Erythroblast (primary cell): ENCODE measurements at regions not wholly inside any gene's neighbourhood (a gene's known extent, or its start where the extent isn't known, plus 50 kb on each side); places are given as distances from the start of the nearest gene placed in this dataset.

Source experiments
- DNase-seq, 2 experiments: peaks; one replicate each; lab custom pipeline; 2025; lab: John Stamatoyannopoulos, UW
- GATA1 ChIP-seq: IDR thresholded peaks from 2 replicates; pipeline ENCODE4 v1.6.1; 2011; ENCODE audit warnings: low read depth, mild to moderate bottlenecking, control low read depth, low read length, moderate library complexity
- POLR2A ChIP-seq: IDR thresholded peaks from 2 replicates; pipeline ENCODE4 v1.6.1; 2011; ENCODE audit warnings: mild to moderate bottlenecking, low read length

DNA sequence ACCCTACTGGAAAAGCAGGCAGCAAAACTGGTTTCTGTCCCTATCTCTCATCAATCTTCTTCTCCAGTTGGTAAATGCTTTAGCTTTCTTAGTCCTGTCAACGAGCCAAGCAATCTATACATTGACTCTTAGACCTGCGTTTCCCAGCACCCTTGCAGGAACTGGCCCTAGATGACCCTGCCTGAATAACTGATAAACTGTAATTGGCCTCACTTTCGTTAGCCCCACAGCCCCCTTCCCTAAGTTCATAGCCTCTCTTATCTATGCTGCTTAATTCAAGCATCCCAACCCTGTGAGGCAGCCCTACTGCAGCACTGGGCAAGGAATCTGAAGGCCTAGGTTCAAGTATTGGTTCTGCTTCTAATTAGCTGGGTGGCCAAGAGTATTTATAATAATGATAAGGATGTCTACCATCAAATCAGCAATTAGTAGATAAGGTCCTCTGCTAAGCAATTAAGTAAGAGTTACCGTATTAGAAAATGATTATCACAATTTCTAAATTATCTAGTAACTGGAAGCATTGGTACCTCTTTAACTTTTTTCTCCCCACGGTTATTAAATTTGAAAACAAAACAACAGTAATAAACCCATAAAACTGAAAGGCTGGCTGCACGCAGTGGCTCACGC lies 86.4 kb upstream of the RMDN2 start:
- no peak for DNase-seq
- TF ChIP-seq POLR2A (no peak), GATA1 (no peak)

DNA sequence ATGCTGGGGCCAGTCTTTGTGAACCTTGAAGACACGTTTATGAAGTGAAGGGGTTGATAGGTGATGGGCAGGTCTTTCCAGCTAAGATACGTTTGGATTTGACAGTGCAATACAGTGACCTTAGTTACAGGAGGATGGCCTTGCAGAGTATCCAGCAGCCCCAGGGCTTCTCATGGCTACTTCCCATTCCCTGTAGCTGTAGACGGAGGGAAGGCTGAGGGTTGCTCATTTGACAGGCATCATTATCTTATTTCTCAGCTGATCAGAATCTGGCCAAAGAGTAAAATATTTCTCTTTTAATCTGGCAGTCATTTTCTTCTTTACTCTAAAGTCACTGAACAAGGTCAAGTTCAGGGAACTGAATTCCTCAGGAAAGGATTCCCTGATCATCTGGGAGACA lies 85.1 kb upstream of the RMDN2 start:
- TF ChIP-seq GATA1: no peak
- no peak for TF ChIP-seq POLR2A
- DNase-seq: no peak

DNA sequence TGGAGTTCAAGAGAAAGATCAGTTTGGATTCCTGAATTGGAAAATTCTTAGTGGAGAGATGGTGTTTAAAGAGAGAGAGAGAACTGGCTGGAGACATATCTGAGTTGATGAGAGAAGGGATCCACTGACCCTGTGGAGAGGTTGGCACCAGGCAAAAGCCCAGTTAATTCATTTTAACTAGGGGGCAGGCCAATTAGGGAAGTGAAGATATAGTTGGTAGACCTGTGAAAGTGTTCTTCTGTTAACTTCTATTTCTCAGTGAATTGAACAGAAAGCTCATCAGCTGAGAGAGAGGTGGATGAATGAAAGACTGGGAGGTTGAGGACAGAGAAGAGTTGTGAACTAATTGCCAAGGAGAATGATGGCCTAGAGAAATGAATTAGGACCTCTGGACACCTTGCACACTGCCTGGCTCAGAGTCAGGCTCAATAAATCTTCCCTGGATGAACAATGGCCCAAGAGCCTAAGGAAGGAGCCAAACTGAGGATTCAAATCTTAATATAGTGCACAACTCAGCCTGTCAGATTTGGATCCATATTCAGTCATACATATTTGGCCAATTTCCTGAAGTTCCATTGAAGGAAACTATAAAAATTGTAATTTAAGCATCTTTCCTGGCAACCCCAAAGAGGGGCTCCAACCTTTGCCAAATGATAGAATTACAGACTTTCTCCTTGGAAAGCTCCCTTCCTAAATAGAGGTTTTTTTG lies 82.2 kb upstream of the RMDN2 start:
- DNase-seq: no peak
- TF ChIP-seq POLR2A: no peak
- TF ChIP-seq GATA1: no peak

DNA sequence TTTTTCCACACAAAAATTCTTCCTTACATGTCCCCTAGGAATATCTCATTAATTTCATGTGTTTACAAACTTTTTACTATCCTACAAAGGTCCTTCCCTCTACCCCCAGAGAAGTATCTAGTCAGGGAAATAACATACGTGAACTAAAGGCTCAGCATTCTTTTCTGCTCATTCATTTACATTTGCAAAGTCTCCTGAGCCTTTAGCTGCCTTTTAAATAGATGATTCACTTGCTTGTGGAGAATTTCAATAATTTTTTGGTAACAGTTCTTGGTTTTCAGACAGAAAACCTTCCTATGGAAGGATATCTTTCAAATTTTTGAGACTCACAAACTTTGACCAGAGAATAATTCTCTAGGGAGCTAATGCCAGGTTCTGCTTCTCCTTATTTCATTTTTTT lies 81.5 kb upstream of the RMDN2 start:
- TF ChIP-seq GATA1 (no peak), POLR2A (no peak)
- DNase-seq: no peak

DNA sequence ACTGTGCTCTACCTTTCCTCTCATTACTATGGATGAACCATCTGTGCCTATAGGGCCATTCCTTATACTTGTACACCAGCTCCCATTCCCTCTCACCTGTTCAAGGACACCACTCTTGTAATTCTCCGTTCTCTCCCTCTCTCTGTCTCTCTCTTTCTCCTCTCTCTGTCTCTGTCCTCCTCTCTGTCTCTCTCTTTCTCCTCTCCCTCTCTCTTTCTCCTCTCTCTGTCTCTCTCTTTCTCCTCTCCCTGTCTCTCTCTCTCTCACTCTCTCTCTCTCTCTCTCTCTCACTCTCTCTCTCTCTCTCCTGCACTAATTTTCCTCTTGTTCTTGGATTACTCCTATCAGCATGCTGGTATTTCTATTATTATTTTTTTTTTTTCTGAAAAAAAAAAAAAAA lies 78.9 kb upstream of the RMDN2 start:
- no peak for DNase-seq
- TF ChIP-seq GATA1 (no peak), POLR2A (no peak)

DNA sequence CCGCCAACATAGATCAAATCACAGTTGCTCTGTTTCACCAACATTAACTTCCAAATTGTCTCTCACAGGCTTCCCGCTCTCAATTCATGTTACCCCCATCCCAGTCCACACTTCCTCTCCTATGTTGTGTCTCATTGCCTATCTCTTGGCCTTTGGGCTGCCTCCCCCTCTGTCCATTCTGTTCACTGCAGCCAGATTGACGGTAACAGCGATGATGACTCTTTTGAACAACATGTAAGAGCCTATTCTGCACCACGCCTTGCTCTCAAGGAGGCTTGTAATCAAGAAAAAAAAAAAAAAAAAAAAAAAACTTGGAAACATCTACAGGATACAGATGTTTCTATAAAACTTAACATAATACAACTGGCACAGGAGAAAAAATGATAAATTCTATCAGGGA lies 77.3 kb upstream of the RMDN2 start:
- no peak for DNase-seq
- no peak for TF ChIP-seq GATA1

DNA sequence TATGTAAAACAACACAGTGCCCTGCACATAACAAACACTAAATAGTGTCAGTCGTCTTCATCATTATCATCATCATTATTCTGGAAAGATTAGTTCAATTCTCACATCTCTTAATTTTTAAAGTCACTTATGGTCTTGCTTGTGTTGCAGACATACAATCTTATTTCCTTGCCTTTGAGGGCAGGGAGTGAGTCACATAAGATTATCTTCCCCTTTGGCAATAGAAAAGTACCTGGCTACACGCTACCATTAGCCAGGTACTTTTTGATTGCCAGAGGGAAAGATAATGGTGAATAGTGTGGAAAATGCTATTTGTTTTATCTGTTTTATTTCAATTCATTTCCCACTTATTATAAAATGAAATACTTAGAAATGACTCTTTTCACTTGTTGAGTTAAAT lies 76.6 kb upstream of the RMDN2 start:
- no peak for TF ChIP-seq POLR2A
- TF ChIP-seq GATA1: no peak

DNA sequence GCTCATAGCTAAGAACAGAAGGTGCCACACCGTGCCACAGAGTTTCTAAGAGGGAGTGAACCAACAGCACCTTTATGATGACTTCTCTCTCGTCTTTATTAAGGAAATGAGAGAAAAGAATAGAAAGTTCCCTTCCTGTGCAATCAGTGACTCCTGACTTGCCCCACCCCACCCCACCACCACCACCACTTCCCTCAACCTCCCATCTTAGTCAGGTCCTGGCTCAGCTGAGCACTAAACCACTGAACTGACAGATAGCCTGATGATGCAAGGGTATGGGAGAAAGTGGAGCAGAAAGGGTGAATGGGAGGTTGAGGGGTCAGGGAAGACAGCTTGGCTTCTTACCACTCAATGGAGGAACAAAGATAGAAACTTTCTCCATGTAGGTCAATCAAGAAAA lies 75.2 kb upstream of the RMDN2 start:
- no peak for DNase-seq
- no peak for TF ChIP-seq POLR2A
- no peak for TF ChIP-seq GATA1

More for the DNA sequence above, 76.6 kb upstream of the RMDN2 start:
- no peak for DNase-seq

DNA sequence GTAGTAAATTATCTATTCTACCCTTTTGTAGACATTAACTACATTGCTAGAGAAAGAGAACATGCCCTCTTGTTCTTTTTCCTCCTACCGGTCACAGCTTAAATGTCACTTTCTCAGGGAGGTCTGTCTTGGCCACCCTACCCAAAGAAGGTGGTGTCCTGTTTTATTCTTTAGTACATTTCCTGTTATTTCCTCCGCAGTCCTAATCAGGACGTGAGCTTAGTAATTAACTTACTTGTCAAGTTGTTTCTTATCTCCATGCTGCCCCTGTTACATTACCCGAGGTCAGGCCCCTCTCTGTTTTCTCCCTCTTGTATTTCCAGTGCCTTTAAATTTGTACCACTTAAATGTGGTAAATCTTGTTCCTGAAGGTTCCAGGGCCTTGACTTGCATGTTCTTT lies 73.7 kb upstream of the RMDN2 start:
- TF ChIP-seq GATA1: no peak
- no peak for TF ChIP-seq POLR2A
- DNase-seq: no peak

DNA sequence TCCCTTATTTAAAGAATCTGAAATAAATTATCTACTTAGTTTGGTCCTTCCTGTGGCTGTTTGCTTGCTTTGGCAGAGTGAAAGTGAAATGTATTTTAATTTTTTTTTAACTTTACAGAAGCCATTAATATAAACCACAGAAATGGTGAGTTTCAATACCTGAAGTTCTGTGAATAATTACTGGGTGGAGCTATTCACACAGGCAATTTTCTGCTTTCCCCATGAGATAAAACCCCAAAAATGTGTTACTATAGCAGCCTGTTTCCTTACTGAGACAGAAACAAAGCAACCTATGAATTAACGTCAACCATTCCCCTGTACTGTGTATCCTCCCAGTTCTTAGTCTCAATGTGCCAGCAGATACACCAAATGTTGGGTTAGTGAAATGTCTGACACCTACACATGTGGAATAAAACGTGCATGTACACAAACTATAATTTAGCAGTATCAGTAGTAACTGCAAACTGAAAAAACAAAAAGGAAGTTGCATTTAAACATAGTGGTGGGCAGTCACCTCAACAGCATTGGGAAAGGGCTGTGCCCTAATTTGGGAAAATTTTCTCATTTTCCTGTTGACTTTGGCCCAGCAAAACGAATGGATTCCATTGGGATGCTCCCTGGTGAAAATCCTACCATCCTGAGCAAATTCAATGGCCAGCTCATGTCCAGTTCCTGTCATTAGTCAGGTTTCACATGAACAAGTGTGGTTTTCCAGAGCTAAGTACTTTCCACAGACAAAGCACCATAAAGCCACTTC lies 73.1 kb upstream of the RMDN2 start:
- TF ChIP-seq POLR2A (no peak), GATA1 (no peak)
- no peak for DNase-seq

DNA sequence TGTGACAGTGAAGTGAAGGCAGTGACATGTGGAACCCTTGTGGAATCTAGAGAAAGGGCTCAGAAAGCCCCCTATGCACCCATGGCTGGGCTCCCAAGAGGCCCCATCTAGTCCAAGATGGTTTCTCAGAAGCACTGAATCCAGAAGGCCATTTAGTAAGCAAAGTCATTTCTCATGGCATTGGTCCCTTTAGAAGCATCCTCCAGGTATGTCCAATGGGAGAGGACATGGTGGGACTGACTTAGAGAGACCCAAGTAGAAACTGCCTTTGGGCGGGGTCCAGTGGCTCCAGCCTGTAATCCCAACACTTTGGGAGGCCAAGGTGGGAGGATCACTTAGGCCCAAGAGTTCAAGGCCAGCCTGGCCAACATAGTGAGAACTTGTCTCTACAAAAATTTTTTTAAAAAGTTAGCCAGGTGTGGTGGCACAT lies 72.5 kb upstream of the RMDN2 start:
- TF ChIP-seq POLR2A (no peak), GATA1 (no peak)
- DNase-seq: no peak

DNA sequence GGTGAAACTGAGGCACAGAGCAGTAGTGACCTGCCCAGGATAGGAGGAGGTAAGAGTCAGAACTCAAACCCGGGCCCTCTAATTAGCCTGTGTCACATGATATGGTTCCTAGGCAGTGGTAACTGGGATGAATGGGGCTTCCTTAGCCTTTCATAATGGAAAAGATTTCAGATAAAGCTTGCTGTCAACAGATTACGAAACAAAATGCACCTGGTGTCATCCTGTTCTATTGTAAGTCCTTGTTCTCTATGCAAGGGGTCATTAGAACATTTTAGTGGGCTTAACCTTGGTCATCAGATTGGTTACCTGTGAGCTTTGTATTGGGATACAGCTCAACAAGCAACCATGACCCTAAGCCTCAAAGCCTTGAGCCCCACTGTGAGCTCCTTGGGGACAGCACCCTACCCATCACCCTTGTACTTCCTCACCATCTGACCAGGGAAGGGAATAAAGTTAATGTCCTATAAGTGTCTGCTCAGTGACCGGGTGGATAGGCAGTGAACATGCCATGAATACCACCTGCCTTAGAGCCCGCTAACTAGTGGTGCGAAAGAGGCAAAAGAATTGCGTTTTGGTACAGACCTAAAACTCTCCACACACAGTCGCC lies 70.3 kb upstream of the RMDN2 start:
- no peak for DNase-seq
- TF ChIP-seq POLR2A: no peak
- no peak for TF ChIP-seq GATA1

DNA sequence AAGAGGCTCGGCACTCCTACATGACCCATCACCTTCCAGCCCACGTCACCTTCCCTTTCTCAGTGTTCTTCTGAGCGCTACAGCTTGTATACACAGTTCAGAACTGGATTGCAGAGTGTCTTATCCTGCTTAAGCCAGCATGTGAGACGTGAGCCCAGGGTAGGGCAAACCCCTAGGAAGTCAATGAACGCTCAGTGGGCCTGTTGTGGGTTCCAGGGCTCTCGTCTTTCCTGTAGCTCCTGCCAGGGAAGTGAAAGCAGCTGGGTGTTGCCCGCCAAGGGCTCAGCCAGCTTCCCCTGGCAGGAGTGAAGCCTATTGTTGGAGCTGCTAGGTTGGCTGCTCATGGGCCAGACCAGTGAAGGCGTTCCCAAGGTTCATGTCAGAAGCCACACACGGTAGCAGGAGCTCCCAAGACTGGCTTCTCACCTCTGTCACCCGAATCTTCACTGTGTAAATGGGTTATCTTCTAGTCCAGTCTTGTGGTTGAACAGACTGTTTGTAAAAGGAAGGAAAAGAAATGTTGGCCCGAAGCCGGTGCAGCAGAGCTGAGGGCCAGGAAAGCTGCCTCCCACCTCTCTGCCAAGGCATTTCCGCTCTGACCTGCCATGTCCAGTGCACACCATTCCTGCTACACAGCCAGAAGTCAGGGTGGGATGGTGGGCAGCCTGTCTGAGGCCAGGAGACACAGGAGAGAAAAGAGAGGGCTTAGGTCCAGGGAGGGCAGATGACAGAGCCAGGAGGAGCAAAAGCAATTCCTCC lies 69.6 kb upstream of the RMDN2 start:
- DNase-seq: no peak
- TF ChIP-seq POLR2A (no peak), GATA1 (no peak)
